ENCODE measurements at regions not wholly inside any gene's neighbourhood (a gene's known extent, or its start where the extent isn't known, plus 50 kb on each side); places are given as distances from the start of the nearest gene placed in this dataset.

- CTCF ChIA-PET = no interaction called here
- TF ChIP-seq, protein P1, sequence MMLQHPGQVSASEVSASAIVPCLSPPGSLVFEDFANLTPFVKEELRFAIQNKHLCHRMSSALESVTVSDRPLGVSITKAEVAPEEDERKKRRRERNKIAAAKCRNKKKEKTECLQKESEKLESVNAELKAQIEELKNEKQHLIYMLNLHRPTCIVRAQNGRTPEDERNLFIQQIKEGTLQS (IDR thresholded peaks at IDR 0.05) = no peak
- TF ChIP-seq SIN3A (IDR thresholded peaks at IDR 0.05; ENCODE audit: low read depth) (no peak), CEBPB (IDR thresholded peaks at IDR 0.05; ENCODE audit: low read depth) (no peak), CBX3 (IDR thresholded peaks at IDR 0.05; ENCODE audit: low read depth) (no peak), FOSL1 (IDR thresholded peaks at IDR 0.05; ENCODE audit: low read depth) (no peak), EGR1 (IDR thresholded peaks at IDR 0.05; ENCODE audit: low read depth) (no peak), ZNF274 (IDR thresholded peaks at IDR 0.05; ENCODE audit: low read depth, low read length) (no peak), ZFX (IDR thresholded peaks at IDR 0.05) (no peak), ELF1 (IDR thresholded peaks at IDR 0.05; ENCODE audit: borderline replicate concordance, low read depth) (no peak), REST (IDR thresholded peaks at IDR 0.05; ENCODE audit: low read depth) (no peak), SP1 (IDR thresholded peaks at IDR 0.05; ENCODE audit: low read depth) (no peak), SRF (IDR thresholded peaks at IDR 0.05; ENCODE audit: low read depth) (no peak), EZH2 (IDR thresholded peaks at IDR 0.05) (no peak), ZBTB33 (IDR thresholded peaks at IDR 0.05; ENCODE audit: extremely low read depth, insufficient replicate concordance, low read length) (no peak), CTCF (IDR thresholded peaks at IDR 0.05 in 2 of 3, conservative IDR thresholded peaks at IDR 0.05 in 1 of 3; ENCODE audit: borderline replicate concordance in 1 of 3, insufficient read depth in 1 of 3, low read depth in 2 of 3, low read length in 2 of 3) (no peak)
- intact Hi-C loops (cut with micrococcal nuclease) = no loop called here
These were observed 121.4 kb upstream of the BMP2 start for GRCh38 chr20:6646021-6646636.

More at GRCh38 chr20:6646021-6646636, 121.4 kb upstream of the BMP2 start:
- ATAC-seq (no peak), DNase-seq (ENCODE audit: low read depth, low spot score) (no peak)
- H3K27ac ChIP-seq (ENCODE audit: low read depth, low read length) = no peak overlapping the region
- no peak overlapping the region for H3K9ac ChIP-seq (ENCODE audit: low read length)
- no peak overlapping the region for H3K4me3 ChIP-seq (replicated peaks in 1 of 2; ENCODE audit: low read depth in 1 of 2, low read length in 2 of 2)
- H2AFZ ChIP-seq (ENCODE audit: low read depth, low read length, poor library complexity, severe bottlenecking) = no peak overlapping the region
- no peaks in the 10 kb centered on the region for H3K36me3 ChIP-seq (ENCODE audit: control insufficient read depth in 1 of 2, insufficient read depth in 2 of 2, low read length in 2 of 2)
- no TSS peak for BruUV-seq (replicated peaks)
- H3K79me2 ChIP-seq (ENCODE audit: insufficient read depth, low read length) = no peaks in the 10 kb centered on the region
- POLR2A ChIA-PET = no interaction called here
- RAD21 ChIA-PET (ENCODE audit: low non-redundant PET in 1 of 2, low total read pairs in 2 of 2, uncharacterized antibody in 2 of 2, unreplicated experiment in 2 of 2) = no interaction called here
- no peak overlapping the region for H3K4me2 ChIP-seq (ENCODE audit: low read length)
- H3K9me2 ChIP-seq (ENCODE audit: insufficient read depth) = no peaks in the 10 kb centered on the region
- H4K20me1 ChIP-seq (ENCODE audit: insufficient read depth) = no peaks in the 10 kb centered on the region
- no peaks in the 10 kb centered on the region for H3K4me1 ChIP-seq (ENCODE audit: control insufficient read depth in 1 of 2, insufficient read depth in 2 of 2, low read length in 2 of 2)
- peaks cover 0 to 24% of the 10 kb centered on the region in 2 experiments; a peak in 3 of 4 replicates for H3K9me3 ChIP-seq (ENCODE audit: control insufficient read depth in 1 of 2, insufficient read depth in 1 of 2, low read depth in 1 of 2, low read length in 2 of 2)
- H3K27me3 ChIP-seq (ENCODE audit: insufficient read depth, low read length) = no peaks in the 10 kb centered on the region

Measured in HCT116 (cell line).